ENCODE measurements at regions not wholly inside any gene's neighbourhood (a gene's known extent, or its start where the extent isn't known, plus 50 kb on each side); places are given as distances from the start of the nearest gene placed in this dataset.

DNA sequence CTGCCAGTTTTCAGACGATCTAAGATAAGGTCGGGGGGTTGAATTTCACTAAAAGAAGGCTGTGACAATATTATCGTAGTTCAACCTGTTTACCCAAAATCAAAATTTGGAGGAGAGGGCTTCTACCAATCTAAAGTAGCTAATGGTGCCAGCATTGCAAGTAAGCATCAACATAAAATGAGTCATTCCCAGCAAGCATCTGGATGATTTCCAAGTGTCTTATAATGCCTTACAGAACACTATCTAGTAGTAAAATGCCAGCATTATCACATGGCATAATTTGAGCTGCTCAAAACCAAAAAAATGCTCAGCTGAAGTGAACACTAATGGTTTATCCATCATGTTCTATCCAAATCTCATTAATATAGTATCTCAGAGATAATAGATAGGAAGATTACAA lies 1193.9 kb downstream of the DNAJB9 start:
- H3K9me3 Mint-ChIP-seq: peaks cover 21% of the 10 kb centered on the region
- TF ChIP-seq, protein P1, sequence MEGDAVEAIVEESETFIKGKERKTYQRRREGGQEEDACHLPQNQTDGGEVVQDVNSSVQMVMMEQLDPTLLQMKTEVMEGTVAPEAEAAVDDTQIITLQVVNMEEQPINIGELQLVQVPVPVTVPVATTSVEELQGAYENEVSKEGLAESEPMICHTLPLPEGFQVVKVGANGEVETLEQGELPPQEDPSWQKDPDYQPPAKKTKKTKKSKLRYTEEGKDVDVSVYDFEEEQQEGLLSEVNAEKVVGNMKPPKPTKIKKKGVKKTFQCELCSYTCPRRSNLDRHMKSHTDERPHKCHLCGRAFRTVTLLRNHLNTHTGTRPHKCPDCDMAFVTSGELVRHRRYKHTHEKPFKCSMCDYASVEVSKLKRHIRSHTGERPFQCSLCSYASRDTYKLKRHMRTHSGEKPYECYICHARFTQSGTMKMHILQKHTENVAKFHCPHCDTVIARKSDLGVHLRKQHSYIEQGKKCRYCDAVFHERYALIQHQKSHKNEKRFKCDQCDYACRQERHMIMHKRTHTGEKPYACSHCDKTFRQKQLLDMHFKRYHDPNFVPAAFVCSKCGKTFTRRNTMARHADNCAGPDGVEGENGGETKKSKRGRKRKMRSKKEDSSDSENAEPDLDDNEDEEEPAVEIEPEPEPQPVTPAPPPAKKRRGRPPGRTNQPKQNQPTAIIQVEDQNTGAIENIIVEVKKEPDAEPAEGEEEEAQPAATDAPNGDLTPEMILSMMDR (IDR thresholded peaks at IDR 0.05; ENCODE audit: unreplicated experiment): no peak
- no peak overlapping the region for H3K4me3 Mint-ChIP-seq
- no peaks in the 10 kb centered on the region for H3K36me3 Mint-ChIP-seq
- H3K27me3 Mint-ChIP-seq (ENCODE audit: low read depth): no peaks in the 10 kb centered on the region
- no peak overlapping the region for H3K27ac Mint-ChIP-seq
- DNase-seq (ENCODE audit: low spot score in 2 of 2, unreplicated experiment in 2 of 2): no peak
- H3K4me1 Mint-ChIP-seq: no peaks in the 10 kb centered on the region

DNA sequence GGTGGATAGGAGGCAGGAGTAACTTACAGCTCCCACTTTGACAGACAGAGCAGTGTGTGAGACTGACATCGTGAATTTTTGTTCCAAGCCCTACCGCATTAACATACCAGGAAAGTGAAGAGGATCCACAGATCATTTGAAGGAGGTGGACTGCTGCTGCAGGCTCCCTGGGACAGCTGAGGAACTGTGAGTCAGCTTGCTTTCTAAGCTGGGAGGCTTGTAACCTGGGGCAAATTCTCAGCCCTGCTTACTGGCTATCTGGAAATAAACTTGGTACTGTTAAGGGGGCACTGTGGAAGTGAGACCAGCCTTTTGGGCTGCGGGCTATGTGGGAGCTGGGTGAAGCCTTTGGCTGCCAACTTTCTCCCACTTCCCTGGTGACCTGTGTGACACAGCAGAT lies 1202.5 kb downstream of the DNAJB9 start:
- TF ChIP-seq, protein P1 (IDR thresholded peaks at IDR 0.05; ENCODE audit: unreplicated experiment): no peak
- Mint-ChIP-seq H3K27me3 (ENCODE audit: low read depth) (no peaks in the 10 kb centered on the region), H3K4me1 (no peaks in the 10 kb centered on the region), H3K4me3 (no peak overlapping the region), H3K27ac (no peak overlapping the region), H3K36me3 (no peaks in the 10 kb centered on the region), H3K9me3 (peaks cover 47% of the 10 kb centered on the region)
- DNase-seq (ENCODE audit: low spot score in 2 of 2, unreplicated experiment in 2 of 2): no peak

DNA sequence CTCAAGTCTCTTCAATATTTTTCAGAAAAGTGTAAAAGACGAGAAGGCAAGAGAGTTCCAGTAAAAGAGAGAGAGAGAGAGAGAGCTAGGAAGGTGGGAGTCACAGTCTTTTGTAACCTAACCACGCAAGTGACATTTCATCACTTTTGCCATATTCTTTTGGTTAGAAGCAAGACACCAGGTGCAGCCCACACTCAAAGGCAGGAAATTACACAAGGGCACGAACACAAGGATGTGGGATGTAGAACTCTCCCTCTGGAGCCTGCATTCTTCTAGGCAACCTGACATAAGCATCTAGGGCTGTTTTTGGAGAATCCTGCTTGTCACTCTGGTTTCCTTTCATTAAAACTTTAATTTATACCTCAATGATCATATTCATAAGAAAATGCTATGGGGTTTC lies 1213.1 kb downstream of the DNAJB9 start:
- Mint-ChIP-seq H3K9me3 (peaks cover 1% of the 10 kb centered on the region), H3K27ac (no peak overlapping the region), H3K27me3 (ENCODE audit: low read depth) (no peaks in the 10 kb centered on the region), H3K36me3 (no peaks in the 10 kb centered on the region), H3K4me1 (no peaks in the 10 kb centered on the region), H3K4me3 (no peak overlapping the region)
- TF ChIP-seq, protein P1 (IDR thresholded peaks at IDR 0.05; ENCODE audit: unreplicated experiment): no peak
- DNase-seq (ENCODE audit: low spot score in 2 of 2, unreplicated experiment in 2 of 2): no peak

DNA sequence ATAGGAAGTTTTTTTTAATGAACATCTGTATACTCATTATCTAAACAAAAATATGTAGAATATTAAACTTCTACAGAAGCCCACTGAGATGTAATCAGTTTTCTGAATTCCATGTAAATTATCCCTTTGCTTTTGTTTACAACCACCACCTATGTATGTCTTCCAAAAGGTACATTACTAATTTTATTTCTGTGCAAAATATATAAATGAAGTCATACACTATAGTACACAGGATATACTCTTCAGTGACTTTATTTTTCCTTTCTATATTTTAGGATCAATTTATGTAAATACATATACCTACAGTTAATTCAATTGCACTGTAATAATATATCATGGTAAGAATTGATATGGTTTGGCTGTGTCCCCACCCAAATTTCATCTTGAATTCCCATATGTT lies 1236.9 kb downstream of the DNAJB9 start:
- H3K27ac Mint-ChIP-seq: no peak overlapping the region
- H3K4me3 Mint-ChIP-seq: no peak overlapping the region
- no peaks in the 10 kb centered on the region for H3K27me3 Mint-ChIP-seq (ENCODE audit: low read depth)
- no peaks in the 10 kb centered on the region for H3K4me1 Mint-ChIP-seq
- peaks cover 28% of the 10 kb centered on the region for H3K9me3 Mint-ChIP-seq
- no peak for DNase-seq (ENCODE audit: low spot score in 2 of 2, unreplicated experiment in 2 of 2)
- no peaks in the 10 kb centered on the region for H3K36me3 Mint-ChIP-seq
- TF ChIP-seq, protein P1 (IDR thresholded peaks at IDR 0.05; ENCODE audit: unreplicated experiment): no peak

DNA sequence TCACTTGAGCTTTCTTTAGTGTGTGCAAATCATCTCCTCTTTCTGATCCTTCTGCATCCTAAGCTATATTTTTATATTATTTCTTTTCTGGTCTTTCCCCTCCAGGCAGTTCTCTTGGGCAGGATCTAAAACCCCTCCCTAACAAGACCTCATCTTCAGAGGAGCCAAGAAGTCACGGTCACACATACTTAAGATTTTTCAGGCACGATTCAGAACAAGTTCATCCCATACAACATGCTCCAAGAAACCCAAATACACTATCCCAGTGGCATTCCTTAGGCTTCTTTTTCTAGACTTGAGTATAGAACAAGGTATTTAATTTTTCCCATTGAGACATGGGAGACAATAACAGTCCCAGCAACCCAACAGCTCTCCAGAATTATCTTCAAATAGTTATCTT lies 1251.5 kb downstream of the DNAJB9 start:
- TF ChIP-seq, protein P1 (IDR thresholded peaks at IDR 0.05; ENCODE audit: unreplicated experiment): no peak
- no peak overlapping the region for H3K27ac Mint-ChIP-seq
- peaks cover 36% of the 10 kb centered on the region for H3K9me3 Mint-ChIP-seq
- DNase-seq (ENCODE audit: low spot score in 2 of 2, unreplicated experiment in 2 of 2): no peak
- peaks cover 12% of the 10 kb centered on the region for H3K36me3 Mint-ChIP-seq
- H3K4me3 Mint-ChIP-seq: no peak overlapping the region
- no peaks in the 10 kb centered on the region for H3K4me1 Mint-ChIP-seq
- no peaks in the 10 kb centered on the region for H3K27me3 Mint-ChIP-seq (ENCODE audit: low read depth)

DNA sequence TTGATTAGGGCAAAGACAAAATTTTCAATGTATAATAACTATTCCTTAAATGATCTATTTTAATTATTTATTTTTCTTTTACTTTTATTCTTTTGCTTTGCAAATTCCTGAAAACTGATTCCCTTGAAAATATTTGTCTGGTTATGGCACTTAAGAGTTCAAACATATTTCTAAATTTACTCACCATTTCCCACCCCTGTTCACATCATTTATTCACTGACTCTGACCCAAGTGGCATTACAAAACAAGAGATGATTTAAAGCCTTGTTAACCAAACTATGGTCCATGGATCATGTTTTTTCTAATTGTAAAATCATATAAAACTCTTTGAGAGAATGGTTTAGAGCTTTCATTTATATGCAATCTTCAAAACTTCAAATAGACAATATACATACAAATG lies 1256.1 kb upstream of the LRRN3 start:
- H3K27ac Mint-ChIP-seq: no peak overlapping the region
- TF ChIP-seq, protein P1 (IDR thresholded peaks at IDR 0.05; ENCODE audit: unreplicated experiment): no peak
- no peaks in the 10 kb centered on the region for H3K36me3 Mint-ChIP-seq
- H3K4me1 Mint-ChIP-seq: no peaks in the 10 kb centered on the region
- no peak overlapping the region for H3K4me3 Mint-ChIP-seq
- peaks cover 11% of the 10 kb centered on the region for H3K9me3 Mint-ChIP-seq
- no peaks in the 10 kb centered on the region for H3K27me3 Mint-ChIP-seq (ENCODE audit: low read depth)
- no peak for DNase-seq (ENCODE audit: low spot score in 2 of 2, unreplicated experiment in 2 of 2)

Data from mesothelial cell of epicardium (in vitro differentiated cells).